K562 (cell line): ENCODE measurements at regions not wholly inside any gene's neighbourhood (a gene's known extent, or its start where the extent isn't known, plus 50 kb on each side); places are given as distances from the start of the nearest gene placed in this dataset.

ENCODE experiments used
- ATAC-seq: fragments of 200-7000 bp; cut with Tn5 transposase; 3 replicates; pipeline ENCODE4 v1.9.1; 2020; ENCODE audit warnings: moderate library complexity
- BruUV-seq: library from RNA; stranded (reverse); fragments of 400-500 nt; replicated peaks from 2 replicates; lab custom pipeline; 2021; lab: Mats Ljungman, UMichigan
- CTCF ChIA-PET: fragments of 300-600 bp; formaldehyde crosslinking; extraction: SDS; loops from one replicate; lab custom pipeline; 2021; ENCODE audit warnings: low intra/inter-chr PET ratio; lab: Yijun Ruan, JAX
- POLR2A ChIA-PET: fragments of 300-600, 350-650 bp; sonication (Branson Sonifier 250); formaldehyde crosslinking; extraction: SDS; loops from one replicate; lab custom pipeline; 2021; ENCODE audit warnings: antibody characterized with exemption, inconsistent platforms; lab: Yijun Ruan, JAX
- DNase-seq, 4 experiments: peaks; one replicate each; pipeline versions ENCODE4 v3.0.0 to v3.0.0-alpha.2; 2011 to 2018; ENCODE audit warnings: low spot score in 3 of 4, mixed read lengths in 3 of 4; ENCODE audit errors: extremely low read depth in 1 of 4
- FAIRE-seq: peaks from 2 replicates; lab custom pipeline; 2011; peaks lifted over from hg19 to GRCh38; lab: Jason Lieb, UNC
- H2AFZ ChIP-seq: 2 replicates; pipeline ENCODE4 v1.6.0; 2011; ENCODE audit warnings: low read depth, low read length, control low read depth, inconsistent platforms
- H3K27ac ChIP-seq: fragments of 200-600 bp; 3 replicates; pipeline ENCODE4 v1.8.0; 2011; ENCODE audit warnings: low read depth, mild to moderate bottlenecking, control low read depth, inconsistent platforms, low read length, moderate library complexity, mixed read lengths; ENCODE audit errors: extremely low read depth
- H3K27me3 ChIP-seq, 2 experiments: fragments of 300-600 bp in 1 of 2; 2 replicates in 1 of 2; 3 replicates in 1 of 2; pipeline versions ENCODE4 v1.6.0 to v1.8.0; 2011; ENCODE audit warnings: inconsistent platforms in 2 of 2, low read length in 2 of 2, mild to moderate bottlenecking in 1 of 2, mixed read lengths in 1 of 2, moderate library complexity in 1 of 2; ENCODE audit not compliant: control insufficient read depth in 2 of 2, insufficient read depth in 2 of 2
- H3K36me3 ChIP-seq: fragments of 300-600 bp; 3 replicates; pipeline ENCODE4 v1.8.0; 2011; ENCODE audit warnings: mild to moderate bottlenecking, low read length, inconsistent platforms; ENCODE audit not compliant: control insufficient read depth, insufficient read depth
- H3K4me1 ChIP-seq, 2 experiments: fragments of 200-600 bp in 1 of 2; replicated peaks in 1 of 2; 2 replicates in 1 of 2; 3 replicates in 1 of 2; pipeline versions ENCODE4 v1.5.1 to v1.8.0; 2011; ENCODE audit warnings: inconsistent platforms in 2 of 2, low read length in 2 of 2, mild to moderate bottlenecking in 1 of 2, mixed read lengths in 1 of 2, moderate library complexity in 1 of 2; ENCODE audit not compliant: control insufficient read depth in 2 of 2, insufficient read depth in 2 of 2
- H3K4me2 ChIP-seq: 2 replicates; pipeline ENCODE4 v1.6.1; 2011; ENCODE audit warnings: low read length, control low read depth, inconsistent platforms, mixed read lengths; ENCODE audit not compliant: insufficient read depth
- H3K4me3 ChIP-seq: fragments of 200-600 bp; sonication (generic), shearing (Covaris generic); 2 replicates; pipeline ENCODE4 v1.5.1; 2016; ENCODE audit warnings: control low read depth, inconsistent platforms
- H3K79me2 ChIP-seq: fragments of 200-600 bp; 3 replicates; pipeline ENCODE4 v1.8.0; 2011; ENCODE audit warnings: low read length, inconsistent platforms; ENCODE audit not compliant: control insufficient read depth, insufficient read depth
- H3K9ac ChIP-seq, 2 experiments: 2 replicates each; pipeline versions ENCODE4 v1.6.0 to v1.6.1; 2011; ENCODE audit warnings: low read depth in 2 of 2, low read length in 2 of 2, control low read depth in 1 of 2, inconsistent platforms in 1 of 2, mild to moderate bottlenecking in 1 of 2, mixed read lengths in 1 of 2; ENCODE audit not compliant: insufficient read depth in 1 of 2
- H3K9me1 ChIP-seq: one replicate; pipeline ENCODE4 v1.6.0; 2011; ENCODE audit warnings: inconsistent platforms, mild to moderate bottlenecking, low read length, moderate library complexity; ENCODE audit not compliant: control insufficient read depth, insufficient read depth
- H3K9me3 ChIP-seq: replicated peaks from 2 replicates; pipeline ENCODE4 v1.5.1; 2011; ENCODE audit warnings: low read depth, low read length, inconsistent platforms; ENCODE audit not compliant: control insufficient read depth, insufficient read depth
- H4K20me1 ChIP-seq: replicated peaks from 2 replicates; pipeline ENCODE4 v1.6.1; 2011; ENCODE audit warnings: low read length, inconsistent platforms, mixed read lengths; ENCODE audit not compliant: control insufficient read depth, insufficient read depth
- ASH1L ChIP-seq: fragments of 450-650 bp; IDR thresholded peaks from 2 replicates; pipeline ENCODE4 v1.6.1; 2018; ENCODE audit warnings: borderline replicate concordance, mild to moderate bottlenecking, low read depth; ENCODE audit not compliant: partially characterized antibody
- CBX8 ChIP-seq: fragments of 200-600 bp; sonication (generic); IDR thresholded peaks from 2 replicates; pipeline ENCODE4 v1.6.1; 2012; ENCODE audit warnings: borderline replicate concordance, mixed run types, low read depth, mild to moderate bottlenecking, moderate library complexity, mixed read lengths, low read length, control low read depth, inconsistent platforms; ENCODE audit not compliant: poor library complexity, severe bottlenecking; ENCODE audit errors: extremely low read depth
- DACH1 ChIP-seq: fragments of 450-650 bp; IDR thresholded peaks from 2 replicates; pipeline ENCODE4 v1.6.1; 2018; ENCODE audit not compliant: partially characterized antibody
- ELF1 ChIP-seq: fragments of 200-800 bp; sonication (Bioruptor generic); IDR thresholded peaks from 2 replicates; pipeline ENCODE4 v1.6.1; 2016; ENCODE audit warnings: missing genetic modification characterization, missing compliant biosample characterization
- FIP1L1 ChIP-seq: fragments of 200-400 bp; formaldehyde crosslinking; IDR thresholded peaks from 2 replicates; pipeline ENCODE4 v1.6.1; 2018; ENCODE audit warnings: mild to moderate bottlenecking, low read depth, low read length; ENCODE audit not compliant: poor library complexity, severe bottlenecking
- FUS ChIP-seq: fragments of 200-400 bp; formaldehyde crosslinking; optimal IDR thresholded peaks from 2 replicates; pipeline ENCODE3; 2017; ENCODE audit warnings: low read depth, low read length
- GATAD2A ChIP-seq: fragments of 450-650 bp; IDR thresholded peaks from 2 replicates; pipeline ENCODE4 v1.6.1; 2017
- KAT2B ChIP-seq: IDR thresholded peaks from one replicate; pipeline ENCODE4 v1.6.1; 2012; ENCODE audit warnings: low read depth, mild to moderate bottlenecking, control low read depth, inconsistent platforms, low read length, moderate library complexity
- MTA1 ChIP-seq: fragments of 450-650 bp; IDR thresholded peaks from 2 replicates; pipeline ENCODE4 v1.6.1; 2017; ENCODE audit warnings: borderline replicate concordance
- NFE2 ChIP-seq: IDR thresholded peaks from 2 replicates; pipeline ENCODE4 v1.6.1; 2014; ENCODE audit warnings: antibody characterized with exemption, low read depth
- POLR2A ChIP-seq: fragments of 450-650 bp; conservative IDR thresholded peaks from 2 replicates; pipeline ENCODE4 v1.6.1; 2016
- RFX1 ChIP-seq: fragments of 450-650 bp; IDR thresholded peaks from 2 replicates; pipeline ENCODE4 v1.6.1; 2016; ENCODE audit warnings: mild to moderate bottlenecking, moderate library complexity
- THRB ChIP-seq: fragments of 450-650 bp; formaldehyde crosslinking; conservative IDR thresholded peaks from 2 replicates; pipeline ENCODE4 v1.4.0; 2022; ENCODE audit warnings: mild to moderate bottlenecking, missing genetic modification characterization
- ZNF24 ChIP-seq: fragments of 450-650 bp; IDR thresholded peaks from 2 replicates; pipeline ENCODE4 v1.6.1; 2016
- ZNF316 ChIP-seq: fragments of 450-650 bp; IDR thresholded peaks from 2 replicates; pipeline ENCODE4 v1.6.1; 2016
- ZNF699 ChIP-seq: fragments of 250-450 bp; sonication (Bioruptor Pico); IDR thresholded peaks from 2 replicates; pipeline ENCODE4 v1.8.0; 2021; ENCODE audit warnings: mild to moderate bottlenecking, moderate library complexity; ENCODE audit not compliant: insufficient replicate concordance
- ZNF785 ChIP-seq: fragments of 250-450 bp; sonication (Bioruptor Pico); IDR thresholded peaks from 2 replicates; pipeline ENCODE4 v1.4.0; 2020; ENCODE audit warnings: mild to moderate bottlenecking
- WGBS: fragments of 100-300 bp; shearing (Covaris generic); methylation state at CpG from one replicate; pipeline ENCODE4 v1.1.6; 2016; ENCODE audit warnings: low coverage, mixed read lengths; ENCODE audit not compliant: insufficient coverage; ENCODE audit errors: missing lambda C conversion rate; 5-methylcytosine and 5-hydroxymethylcytosine counted together
- in situ Hi-C: fragments of 300-500 bp; cut with MboI; formaldehyde crosslinking; loops from 4 replicates; pipeline ENCODE4 v1.15.0; 2018; ENCODE audit warnings: inconsistent platforms, mixed read lengths
- intact Hi-C: fragments of 100-400 bp; cut with micrococcal nuclease; formaldehyde crosslinking; loops from 2 replicates; pipeline ENCODE4 v1.14.2; 2022
- TF ChIP-seq, protein P1 (sequence below): fragments of 250-450 bp; sonication (Bioruptor Pico); IDR thresholded peaks from 2 replicates; pipeline ENCODE4 v1.5.0; 2021; ENCODE audit warnings: mild to moderate bottlenecking, moderate library complexity

GRCh38 chr11:42311514-42311913 lies 852.1 kb upstream of the LRRC4C start:
- H3K9me3 ChIP-seq = no peaks in the 10 kb centered on the region; the same call in 1 of the 2 replicates
- H2AFZ ChIP-seq = no peak overlapping the region
- intact Hi-C loops (no loop called here), in situ Hi-C loops (no loop called here)
- no peak for TF ChIP-seq POLR2A
- no peak for TF ChIP-seq KAT2B
- TF ChIP-seq FUS = no peak
- no peak for TF ChIP-seq ZNF24
- no peak for TF ChIP-seq MTA1
- TF ChIP-seq ELF1 (tag) = no peak
- TF ChIP-seq CBX8 = no peak
- TF ChIP-seq DACH1 = no peak
- TF ChIP-seq, protein P1, sequence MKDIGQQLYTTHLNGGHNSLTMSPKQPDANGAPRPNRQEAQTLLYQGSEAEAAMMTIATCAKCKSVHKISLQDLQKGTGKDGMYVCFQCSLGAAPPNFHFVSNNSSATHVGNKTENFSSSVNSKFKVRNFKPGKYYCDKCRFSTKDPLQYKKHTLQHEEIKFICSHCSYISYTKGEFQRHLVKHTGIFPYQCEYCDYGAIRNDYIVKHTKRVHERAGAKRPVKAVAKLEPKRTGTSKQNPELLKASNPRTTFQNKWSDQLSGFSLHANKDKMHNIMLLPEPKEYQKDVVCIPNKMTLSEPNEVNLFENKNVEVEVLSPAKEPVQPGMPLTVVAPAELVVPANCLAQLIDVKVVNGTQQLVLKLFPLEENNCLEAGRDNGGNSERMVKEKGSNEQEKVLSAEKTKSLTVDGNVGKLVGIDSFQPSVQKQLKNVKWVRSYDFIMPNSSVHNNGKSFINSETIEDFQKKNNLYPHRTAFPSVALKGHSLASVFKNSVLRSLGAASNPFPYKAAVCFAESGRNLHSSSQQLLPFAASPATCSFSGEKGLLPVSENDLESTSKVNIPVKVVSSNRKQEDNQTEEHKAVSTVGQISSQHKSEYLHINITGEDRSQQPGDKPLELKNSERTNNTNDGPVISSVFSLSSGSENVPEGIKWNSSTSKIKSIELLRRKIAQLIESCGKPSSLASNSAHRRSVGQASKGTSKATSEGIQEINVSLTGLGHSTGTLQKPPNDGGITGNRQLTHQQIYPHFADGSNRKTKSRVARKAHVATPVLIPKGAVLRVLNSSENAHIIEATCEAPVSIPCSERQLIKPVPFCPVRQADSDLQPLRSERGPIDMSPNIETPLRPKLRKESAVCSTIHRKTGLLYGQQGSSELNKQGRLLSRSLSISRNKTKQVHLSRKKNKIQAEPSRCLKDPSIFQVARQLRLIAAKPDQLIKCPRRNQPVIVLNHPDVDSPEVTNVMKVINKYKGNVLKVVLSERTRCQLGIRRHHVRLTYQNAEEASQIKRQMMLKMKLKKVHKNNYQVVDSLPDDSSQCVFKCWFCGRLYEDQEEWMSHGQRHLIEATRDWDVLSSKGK (CRISPR knock-in tag) = no peak
- TF ChIP-seq RFX1 = no peak
- TF ChIP-seq ZNF316 = no peak
- no peak for TF ChIP-seq ASH1L
- TF ChIP-seq FIP1L1 = no peak
- TF ChIP-seq ZNF785 (CRISPR knock-in tag) = no peak
- no peak for TF ChIP-seq GATAD2A
- no peak for TF ChIP-seq NFE2
- TF ChIP-seq THRB (CRISPR knock-in tag) = no peak
- no peak for TF ChIP-seq ZNF699 (CRISPR knock-in tag)
- H3K27ac ChIP-seq = no peak overlapping the region
- no peak for ATAC-seq
- no peaks in the 10 kb centered on the region for H3K9me1 ChIP-seq
- no peaks in the 10 kb centered on the region for H3K27me3 ChIP-seq
- FAIRE-seq = no peak
- H3K4me3 ChIP-seq = no peak overlapping the region
- no peak overlapping the region for H3K9ac ChIP-seq
- CTCF ChIA-PET = no interaction called here
- H3K4me1 ChIP-seq = no peaks in the 10 kb centered on the region
- no peaks in the 10 kb centered on the region for H4K20me1 ChIP-seq
- DNase-seq = no peak
- POLR2A ChIA-PET = no interaction called here
- no TSS peak for BruUV-seq
- H3K4me2 ChIP-seq = no peak overlapping the region
- H3K79me2 ChIP-seq = no peaks in the 10 kb centered on the region
- WGBS = 4% methylated on average over 3 of the region's 3 CpGs
- no peaks in the 10 kb centered on the region for H3K36me3 ChIP-seq
